ENCODE measurements at regions not wholly inside any gene's neighbourhood (a gene's known extent, or its start where the extent isn't known, plus 50 kb on each side); places are given as distances from the start of the nearest gene placed in this dataset.

DNA sequence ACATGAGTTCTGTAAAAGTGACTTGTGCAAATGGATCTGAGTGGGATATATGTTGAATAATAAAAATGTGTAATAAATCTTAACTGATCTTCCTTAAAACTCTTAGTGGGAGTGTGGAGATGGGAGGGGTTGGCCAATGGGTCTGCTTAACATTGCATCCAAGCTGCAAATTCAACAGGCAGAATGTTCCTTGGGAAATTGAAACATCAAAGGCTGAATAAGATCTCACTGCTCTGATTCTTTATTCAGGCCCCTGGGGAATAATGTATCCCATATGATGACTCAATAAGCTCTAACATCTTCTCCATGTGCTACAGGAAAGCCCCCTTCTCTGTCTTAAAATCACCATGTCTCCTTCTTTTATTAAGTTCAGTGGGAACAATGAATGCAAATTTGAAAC is 373.2 kb upstream of the PODXL start:
- DNase-seq (no peak), ATAC-seq (ENCODE audit: low read depth) (no peak)
- Histone ChIP-seq H4K20me1 (ENCODE audit: control insufficient read depth, insufficient read depth, low read length, poor library complexity, severe bottlenecking) (no peaks in the 10 kb centered on the region), H3K27ac (ENCODE audit: low read length in 2 of 2) (no peak overlapping the region), H3K4me1 (ENCODE audit: control insufficient read depth in 2 of 2, insufficient read depth in 2 of 2, low read length in 2 of 2) (no peaks in the 10 kb centered on the region), H3K27me3 (replicated peaks in 1 of 4; ENCODE audit: control extremely low read depth in 1 of 4, control insufficient read depth in 3 of 4, insufficient read depth in 4 of 4, low read length in 3 of 4) (no peaks in the 10 kb centered on the region), H3K9ac (ENCODE audit: low read length) (no peak overlapping the region), H3K79me2 (ENCODE audit: control insufficient read depth, insufficient read depth, low read length) (no peaks in the 10 kb centered on the region), H3K36me3 (replicated peaks in 1 of 2; ENCODE audit: control extremely low read depth in 1 of 2, control insufficient read depth in 1 of 2, extremely low read depth in 1 of 2, insufficient read depth in 2 of 2, low read length in 1 of 2) (no peaks in the 10 kb centered on the region), H3K9me3 (ENCODE audit: control extremely low read depth in 1 of 3, control insufficient read depth in 2 of 3, insufficient read depth in 1 of 3, low read length in 2 of 3) (peaks cover 0 to 9% (median 0%) of the 10 kb centered on the region in 3 donors), H3K4me3 (ENCODE audit: control extremely low read depth in 1 of 5, extremely low read depth in 1 of 5, insufficient read depth in 1 of 5, low read depth in 2 of 5, low read length in 4 of 5) (no peak overlapping the region), H2AFZ (ENCODE audit: insufficient read depth, low read depth, low read length, poor library complexity, severe bottlenecking) (no peak overlapping the region), H3K4me2 (replicated peaks; ENCODE audit: low read depth, low read length, poor library complexity, severe bottlenecking) (no peak overlapping the region)
- H3K27ac Mint-ChIP-seq, result no peak overlapping the region
- POLR2A ChIA-PET, result no interaction called here
- intact Hi-C loops (cut with micrococcal nuclease), result no loop called here
- H3K4me1 Mint-ChIP-seq, result no peaks in the 10 kb centered on the region
- CTCF ChIA-PET, result no interaction called here
- TF ChIP-seq EZH2 (IDR thresholded peaks at IDR 0.05; ENCODE audit: borderline replicate concordance, insufficient read depth, low read depth, low read length, poor library complexity, severe bottlenecking) (no peak), CTCF (IDR thresholded peaks at IDR 0.05) (no peak)
- H3K4me3 Mint-ChIP-seq, result no peak overlapping the region
- no peaks in the 10 kb centered on the region for H3K9me3 Mint-ChIP-seq (ENCODE audit: insufficient read depth)
- peaks cover 2% of the 10 kb centered on the region for H3K27me3 Mint-ChIP-seq

DNA sequence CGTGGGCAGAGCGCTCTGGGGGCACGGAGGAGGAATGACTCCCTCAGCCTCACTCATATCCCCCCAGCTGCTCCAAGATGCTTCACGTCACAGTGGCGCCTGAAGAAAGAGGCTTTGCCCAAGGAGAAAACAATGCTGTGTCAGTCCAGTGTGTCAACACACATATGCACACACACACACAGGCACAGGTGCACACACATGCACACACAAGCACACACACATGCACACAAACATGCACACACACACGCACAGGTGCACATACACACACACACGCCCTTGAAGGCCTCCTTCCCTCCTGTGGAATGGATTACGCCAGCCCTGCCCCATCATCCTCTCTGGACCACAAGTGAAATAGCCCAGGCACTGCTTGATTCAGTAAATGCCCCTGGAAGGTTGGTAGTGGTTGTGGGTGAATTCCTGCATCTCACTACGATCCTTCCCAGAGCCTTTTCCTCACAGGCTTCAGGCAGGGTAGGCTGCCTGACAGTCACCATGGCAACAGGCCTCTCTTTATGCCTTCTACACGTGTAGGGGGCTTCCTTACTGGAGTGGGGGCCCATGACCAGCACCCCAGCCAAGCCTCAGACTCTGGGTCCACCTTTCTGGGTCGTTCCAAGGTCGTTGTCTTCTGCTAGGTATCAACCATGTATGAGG is 371.5 kb upstream of the PODXL start:
- 63% methylated on average over 10 of the region's 12 CpGs for WGBS (ENCODE audit: insufficient coverage)
- no peaks in the 10 kb centered on the region for H3K79me2 ChIP-seq (ENCODE audit: control insufficient read depth, insufficient read depth, low read length)
- no peaks in the 10 kb centered on the region for H3K27me3 ChIP-seq (replicated peaks in 1 of 4; ENCODE audit: control extremely low read depth in 1 of 4, control insufficient read depth in 3 of 4, insufficient read depth in 4 of 4, low read length in 3 of 4)
- no peak overlapping the region for H3K9ac ChIP-seq (ENCODE audit: low read length)
- peaks cover 0 to 6% (median 0%) of the 10 kb centered on the region in 3 donors for H3K9me3 ChIP-seq (ENCODE audit: control extremely low read depth in 1 of 3, control insufficient read depth in 2 of 3, insufficient read depth in 1 of 3, low read length in 2 of 3)
- ChIA-PET POLR2A (no interaction called here), CTCF (no interaction called here)
- ATAC-seq (ENCODE audit: low read depth), result no peak
- H2AFZ ChIP-seq (ENCODE audit: insufficient read depth, low read depth, low read length, poor library complexity, severe bottlenecking), result no peak overlapping the region
- Mint-ChIP-seq H3K27me3 (peaks cover 5% of the 10 kb centered on the region), H3K4me1 (no peaks in the 10 kb centered on the region), H3K27ac (no peak overlapping the region), H3K4me3 (no peak overlapping the region), H3K9me3 (ENCODE audit: insufficient read depth) (no peaks in the 10 kb centered on the region)
- DNase-seq, result no peak
- H3K27ac ChIP-seq (ENCODE audit: low read length in 2 of 2), result no peak overlapping the region
- no peak for TF ChIP-seq EZH2 (IDR thresholded peaks at IDR 0.05; ENCODE audit: borderline replicate concordance, insufficient read depth, low read depth, low read length, poor library complexity, severe bottlenecking)
- TF ChIP-seq CTCF (IDR thresholded peaks at IDR 0.05), result no peak
- intact Hi-C loops (cut with micrococcal nuclease), result no loop called here
- no peak overlapping the region for H3K4me3 ChIP-seq (ENCODE audit: control extremely low read depth in 1 of 5, extremely low read depth in 1 of 5, insufficient read depth in 1 of 5, low read depth in 2 of 5, low read length in 4 of 5)
- H3K36me3 ChIP-seq (replicated peaks in 1 of 2; ENCODE audit: control extremely low read depth in 1 of 2, control insufficient read depth in 1 of 2, extremely low read depth in 1 of 2, insufficient read depth in 2 of 2, low read length in 1 of 2), result no peaks in the 10 kb centered on the region
- H3K4me2 ChIP-seq (replicated peaks; ENCODE audit: low read depth, low read length, poor library complexity, severe bottlenecking), result no peak overlapping the region
- H4K20me1 ChIP-seq (ENCODE audit: control insufficient read depth, insufficient read depth, low read length, poor library complexity, severe bottlenecking), result no peaks in the 10 kb centered on the region
- no peaks in the 10 kb centered on the region for H3K4me1 ChIP-seq (ENCODE audit: control insufficient read depth in 2 of 2, insufficient read depth in 2 of 2, low read length in 2 of 2)
